ENCODE measurements at regions not wholly inside any gene's neighbourhood (a gene's known extent, or its start where the extent isn't known, plus 50 kb on each side); places are given as distances from the start of the nearest gene placed in this dataset.
"Not testable (repeated sequence)": the region's sequence is repeated elsewhere in the genome, so short reads cannot be mapped to it uniquely, and the experiment has no call there.

- intact Hi-C loops (cut with micrococcal nuclease): no loop called here
These were observed 844.5 kb upstream of the ADGRB3 start for GRCh38 chr6:67790569-67790968.

- intact Hi-C loops (cut with micrococcal nuclease): not testable (repeated sequence)
These were observed 848.0 kb upstream of the ADGRB3 start for GRCh38 chr6:67787119-67787518.

- intact Hi-C loops (cut with micrococcal nuclease): no loop called here
These were observed 855.2 kb upstream of the ADGRB3 start for GRCh38 chr6:67779876-67780275.

GRCh38 chr6:67775333-67775732, 859.7 kb upstream of the ADGRB3 start:
- intact Hi-C loops (cut with micrococcal nuclease): no loop called here

- intact Hi-C loops (cut with micrococcal nuclease): no loop called here
These were observed 866.1 kb upstream of the ADGRB3 start for GRCh38 chr6:67768972-67769371.

GRCh38 chr6:67767046-67767822, 867.8 kb upstream of the ADGRB3 start:
- intact Hi-C loops (cut with micrococcal nuclease): not testable (repeated sequence)

- intact Hi-C loops (cut with micrococcal nuclease): no loop called here
These were observed 869.0 kb upstream of the ADGRB3 start for GRCh38 chr6:67766057-67766456.

GRCh38 chr6:67759001-67759400, 876.1 kb upstream of the ADGRB3 start:
- intact Hi-C loops (cut with micrococcal nuclease): no loop called here

- intact Hi-C loops (cut with micrococcal nuclease): no loop called here
These were observed 877.5 kb upstream of the ADGRB3 start for GRCh38 chr6:67757465-67758033.

GRCh38 chr6:67748521-67748920, 886.6 kb upstream of the ADGRB3 start:
- intact Hi-C loops (cut with micrococcal nuclease): no loop called here

- intact Hi-C loops (cut with micrococcal nuclease): no loop called here
These were observed 898.3 kb upstream of the ADGRB3 start for GRCh38 chr6:67736816-67737215.

GRCh38 chr6:67736161-67736560, 898.9 kb upstream of the ADGRB3 start:
- intact Hi-C loops (cut with micrococcal nuclease): no loop called here

GRCh38 chr6:67735623-67736022, 899.5 kb upstream of the ADGRB3 start:
- intact Hi-C loops (cut with micrococcal nuclease): no loop called here

GRCh38 chr6:67722861-67723261, 912.2 kb upstream of the ADGRB3 start:
- intact Hi-C loops (cut with micrococcal nuclease): no loop called here

GRCh38 chr6:67717281-67717680, 917.8 kb upstream of the ADGRB3 start:
- intact Hi-C loops (cut with micrococcal nuclease): no loop called here

GRCh38 chr6:67706388-67706787, 928.7 kb upstream of the ADGRB3 start:
- intact Hi-C loops (cut with micrococcal nuclease): no loop called here

GRCh38 chr6:67698534-67698933, 936.5 kb upstream of the ADGRB3 start:
- intact Hi-C loops (cut with micrococcal nuclease): no loop called here

GRCh38 chr6:67694127-67694526, 941.0 kb upstream of the ADGRB3 start:
- intact Hi-C loops (cut with micrococcal nuclease): no loop called here

- intact Hi-C loops (cut with micrococcal nuclease): no loop called here
These were observed 945.8 kb upstream of the ADGRB3 start for GRCh38 chr6:67689329-67689728.

- intact Hi-C loops (cut with micrococcal nuclease): no loop called here
These were observed 947.7 kb upstream of the ADGRB3 start for GRCh38 chr6:67687396-67687795.

- intact Hi-C loops (cut with micrococcal nuclease): not testable (repeated sequence)
These were observed 948.9 kb upstream of the ADGRB3 start for GRCh38 chr6:67686225-67686624.

GRCh38 chr6:67683960-67684359, 951.1 kb upstream of the ADGRB3 start:
- intact Hi-C loops (cut with micrococcal nuclease): no loop called here

GRCh38 chr6:67680297-67680932, 954.7 kb upstream of the ADGRB3 start:
- intact Hi-C loops (cut with micrococcal nuclease): no loop called here
